Thyroid gland (tissue), 4 donors: ENCODE measurements at regions not wholly inside any gene's neighbourhood (a gene's known extent, or its start where the extent isn't known, plus 50 kb on each side); places are given as distances from the start of the nearest gene placed in this dataset.

Experiments
- CTCF ChIP-seq, 6 experiments: fragments of 200-600 bp in 3 of 6; fragments of 450-650 bp in 3 of 6; sonication (generic) in 3 of 6; IDR thresholded peaks; one replicate each; pipeline ENCODE4 v1.5.1; 2016 to 2019; ENCODE audit warnings: antibody characterized with exemption in 6 of 6, mild to moderate bottlenecking in 2 of 6, inconsistent platforms in 1 of 6, moderate library complexity in 1 of 6
- POLR2A ChIP-seq, 2 donors: fragments of 450-650 bp; IDR thresholded peaks; one replicate each; pipeline ENCODE4 v1.6.1; 2017; ENCODE audit warnings: antibody characterized with exemption in 2 of 2, mild to moderate bottlenecking in 2 of 2, moderate library complexity in 1 of 2

DNA sequence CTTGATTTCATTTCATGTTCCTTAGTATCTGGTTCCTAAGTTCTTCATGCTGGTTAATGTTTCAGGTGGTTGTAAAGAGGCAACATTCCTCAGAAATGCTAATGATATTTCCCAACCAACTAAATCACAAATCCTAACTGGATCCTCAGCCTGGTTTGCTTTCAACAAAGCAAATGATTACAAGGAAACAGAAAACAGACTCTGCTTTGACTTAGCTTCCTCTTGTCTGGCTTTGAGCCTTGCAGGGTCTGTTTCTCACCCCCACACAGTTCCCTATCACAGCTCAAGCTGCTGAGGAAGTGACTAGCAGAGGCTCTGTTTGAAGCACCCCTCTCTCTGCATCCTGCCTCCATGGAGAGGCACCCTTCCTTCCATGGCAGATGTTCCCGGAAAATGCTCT is 130.2 kb upstream of the CTTNBP2 start:
- TF ChIP-seq CTCF (IDR thresholded peaks at IDR 0.05), result no peak
- TF ChIP-seq POLR2A (IDR thresholded peaks at IDR 0.05), result no peak
